HCT116 (cell line): ENCODE measurements at regions not wholly inside any gene's neighbourhood (a gene's known extent, or its start where the extent isn't known, plus 50 kb on each side); places are given as distances from the start of the nearest gene placed in this dataset.

Source experiments
- ATAC-seq: fragments of 200-7000 bp; cut with Tn5 transposase; 2 replicates; pipeline ENCODE4 v1.9.1; 2020; ENCODE audit warnings: mild to moderate bottlenecking, moderate library complexity
- BruUV-seq: library from RNA; stranded (reverse); fragments of 400-500 nt; replicated peaks from 2 replicates; lab custom pipeline; 2021; lab: Mats Ljungman, UMichigan
- CTCF ChIA-PET: fragments of 300-600 bp; sonication (Branson Sonifier 250); formaldehyde crosslinking; loops from one replicate; lab custom pipeline; 2021; ENCODE audit warnings: antibody characterized with exemption; lab: Charles Lee
- POLR2A ChIA-PET: fragments of 300-600, 350-600 bp; sonication (Branson Sonifier 250); formaldehyde crosslinking; loops from one replicate; lab custom pipeline; 2021; ENCODE audit warnings: antibody characterized with exemption; lab: Charles Lee
- RAD21 ChIA-PET, 2 experiments: fragments of 300-600 bp; sonication (Branson Sonifier 250); formaldehyde crosslinking; loops; one replicate each; lab custom pipeline; 2023; ENCODE audit warnings: low total read pairs in 2 of 2; ENCODE audit not compliant: uncharacterized antibody in 2 of 2, unreplicated experiment in 2 of 2, low non-redundant PET in 1 of 2; lab: Charles Lee
- DNase-seq: peaks from one replicate; pipeline ENCODE4 v3.0.0-alpha.2; 2010; ENCODE audit warnings: low read depth, low spot score
- H2AFZ ChIP-seq: fragments of 200-600 bp; shearing (Covaris generic), sonication (generic); 2 replicates; pipeline ENCODE4 v1.6.1; 2017; ENCODE audit warnings: low read depth, mixed run types, mixed read lengths, antibody characterized with exemption, low read length; ENCODE audit not compliant: poor library complexity, severe bottlenecking
- H3K27ac ChIP-seq: 2 replicates; pipeline ENCODE4 v1.5.1; 2012; ENCODE audit warnings: low read depth, low read length
- H3K27me3 ChIP-seq: fragments of 200-600 bp; sonication (generic); 2 replicates; pipeline ENCODE4 v1.6.1; 2016; ENCODE audit warnings: mixed run types, low read length, mixed read lengths; ENCODE audit not compliant: insufficient read depth
- H3K36me3 ChIP-seq, 2 experiments: fragments of 200-500 bp in 1 of 2; fragments of 200-600 bp in 1 of 2; sonication (Bioruptor generic) in 1 of 2; sonication (generic) in 1 of 2; 2 replicates each; pipeline versions ENCODE4 v1.5.1 to v1.6.1; 2014 to 2016; ENCODE audit warnings: low read length in 2 of 2, inconsistent platforms in 1 of 2, mixed read lengths in 1 of 2, mixed run types in 1 of 2; ENCODE audit not compliant: insufficient read depth in 2 of 2, control insufficient read depth in 1 of 2
- H3K4me1 ChIP-seq, 2 experiments: fragments of 200-600 bp in 1 of 2; sonication (generic) in 1 of 2; 2 replicates each; pipeline versions ENCODE4 v1.5.1 to v1.6.1; 2012 to 2017; ENCODE audit warnings: low read length in 2 of 2, inconsistent platforms in 1 of 2, mild to moderate bottlenecking in 1 of 2, mixed read lengths in 1 of 2, mixed run types in 1 of 2, moderate library complexity in 1 of 2; ENCODE audit not compliant: insufficient read depth in 2 of 2, control insufficient read depth in 1 of 2
- H3K4me2 ChIP-seq: fragments of 200-600 bp; sonication (generic); 2 replicates; pipeline ENCODE4 v1.6.1; 2017; ENCODE audit warnings: mixed run types, low read length, mixed read lengths
- H3K4me3 ChIP-seq, 2 experiments: fragments of 200-600 bp in 1 of 2; sonication (generic) in 1 of 2; replicated peaks in 1 of 2; 2 replicates each; pipeline ENCODE4 v1.5.1; 2011 to 2016; ENCODE audit warnings: low read length in 2 of 2, control low read depth in 1 of 2, low read depth in 1 of 2, mild to moderate bottlenecking in 1 of 2, mixed read lengths in 1 of 2, mixed run types in 1 of 2
- H3K79me2 ChIP-seq: fragments of 200-600 bp; sonication (generic); 2 replicates; pipeline ENCODE4 v1.6.1; 2017; ENCODE audit warnings: mild to moderate bottlenecking, mixed run types, low read length, moderate library complexity, mixed read lengths; ENCODE audit not compliant: insufficient read depth
- H3K9ac ChIP-seq: fragments of 200-600 bp; sonication (generic); 2 replicates; pipeline ENCODE4 v1.6.1; 2016; ENCODE audit warnings: low read length, mixed read lengths
- H3K9me2 ChIP-seq: fragments of 200-600 bp; sonication (generic), shearing (Covaris generic); 2 replicates; pipeline ENCODE4 v1.6.1; 2017; ENCODE audit warnings: mixed run types, mild to moderate bottlenecking, moderate library complexity; ENCODE audit not compliant: insufficient read depth
- H3K9me3 ChIP-seq, 2 experiments: fragments of 200-500 bp in 1 of 2; fragments of 200-600 bp in 1 of 2; sonication (Bioruptor generic) in 1 of 2; sonication (generic) in 1 of 2; 2 replicates each; pipeline ENCODE4 v1.6.1; 2014 to 2017; ENCODE audit warnings: low read length in 2 of 2, mixed read lengths in 2 of 2, inconsistent platforms in 1 of 2, low read depth in 1 of 2, mild to moderate bottlenecking in 1 of 2, mixed run types in 1 of 2, moderate library complexity in 1 of 2; ENCODE audit not compliant: control insufficient read depth in 1 of 2, insufficient read depth in 1 of 2
- H4K20me1 ChIP-seq: fragments of 200-600 bp; sonication (generic), shearing (Covaris generic); 2 replicates; pipeline ENCODE4 v1.6.1; 2017; ENCODE audit warnings: mixed run types, mild to moderate bottlenecking, moderate library complexity; ENCODE audit not compliant: insufficient read depth
- ATF3 ChIP-seq: IDR thresholded peaks from 2 replicates; pipeline ENCODE4 v1.6.1; 2012
- CBX3 ChIP-seq: IDR thresholded peaks from 2 replicates; pipeline ENCODE4 v1.6.1; 2012; ENCODE audit warnings: low read depth
- CTCF ChIP-seq, 3 experiments: fragments of 200-600 bp in 1 of 3; sonication (generic) in 1 of 3; IDR thresholded peaks in 2 of 3; conservative IDR thresholded peaks in 1 of 3; 2 replicates each; pipeline ENCODE4 v1.5.1; 2012 to 2017; ENCODE audit warnings: low read depth in 2 of 3, low read length in 2 of 3, antibody characterized with exemption in 1 of 3, borderline replicate concordance in 1 of 3, control low read depth in 1 of 3, mild to moderate bottlenecking in 1 of 3, mixed read lengths in 1 of 3, mixed run types in 1 of 3, moderate library complexity in 1 of 3; ENCODE audit not compliant: insufficient read depth in 1 of 3
- ELF1 ChIP-seq: IDR thresholded peaks from 2 replicates; pipeline ENCODE4 v1.6.1; 2012; ENCODE audit warnings: low read depth, borderline replicate concordance
- EZH2phosphoT487 ChIP-seq: fragments of 200-600 bp; IDR thresholded peaks from 2 replicates; pipeline ENCODE4 v1.6.1; 2018; ENCODE audit warnings: antibody characterized with exemption, borderline replicate concordance
- JUND ChIP-seq: IDR thresholded peaks from 2 replicates; pipeline ENCODE4 v1.6.1; 2012
- POLR2AphosphoS5 ChIP-seq: IDR thresholded peaks from 2 replicates; pipeline ENCODE4 v1.6.1; 2011; ENCODE audit warnings: mild to moderate bottlenecking, low read depth, low read length, moderate library complexity
- SP1 ChIP-seq: IDR thresholded peaks from 2 replicates; pipeline ENCODE4 v1.6.1; 2012; ENCODE audit warnings: low read depth
- SRF ChIP-seq: IDR thresholded peaks from 2 replicates; pipeline ENCODE4 v1.6.1; 2012; ENCODE audit warnings: low read depth
- YY1 ChIP-seq: IDR thresholded peaks from 2 replicates; pipeline ENCODE4 v1.6.1; 2011; ENCODE audit warnings: low read length, low read depth, moderate library complexity, mild to moderate bottlenecking; ENCODE audit not compliant: insufficient replicate concordance; ENCODE audit errors: extremely low read depth
- ZNF274 ChIP-seq: fragments of 200-500 bp; sonication (Bioruptor generic); IDR thresholded peaks from 2 replicates; pipeline ENCODE4 v1.6.1; 2014; ENCODE audit warnings: mild to moderate bottlenecking, low read depth, low read length, inconsistent platforms
- intact Hi-C: fragments of 100-400 bp; cut with micrococcal nuclease; formaldehyde crosslinking; loops from 2 replicates; pipeline ENCODE4 v1.10.0; 2022
- TF ChIP-seq, protein P1 (sequence below): IDR thresholded peaks from 2 replicates; pipeline ENCODE4 v1.6.1; 2012

DNA sequence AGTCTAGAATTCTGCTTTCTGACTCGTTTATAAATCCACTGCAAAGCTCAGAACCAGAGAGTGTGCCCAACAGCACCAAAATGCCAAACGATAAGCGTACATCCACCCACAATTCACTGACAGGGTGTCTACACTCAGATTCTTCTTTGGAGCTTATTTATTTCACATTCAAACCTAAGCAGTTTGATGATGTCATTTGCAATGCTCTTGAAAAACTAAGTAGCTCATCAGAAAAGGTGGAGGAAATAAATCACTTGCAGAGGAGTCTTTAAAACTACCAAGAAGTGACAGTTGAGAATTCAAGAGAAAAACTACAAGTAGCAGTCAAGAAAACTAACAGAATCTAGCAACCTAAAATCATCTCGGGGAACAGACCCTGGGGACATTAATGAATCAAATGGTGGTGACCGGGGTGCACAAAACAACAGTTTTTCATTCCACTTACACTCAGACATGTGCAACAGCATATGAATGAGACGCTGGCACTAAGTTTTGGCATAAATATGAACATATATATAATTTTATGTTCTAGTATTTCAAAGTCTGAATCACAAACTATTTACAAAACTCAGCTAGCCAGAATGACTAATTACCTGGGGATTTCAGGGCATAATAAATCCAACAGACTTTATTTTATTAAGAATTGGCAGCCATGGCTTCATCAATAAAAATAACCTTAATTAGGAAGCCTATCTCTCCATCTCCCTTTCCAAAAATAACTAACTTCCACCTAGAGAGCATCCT is 119.4 kb downstream of the SIPA1L2 start (continued):
- no peak for TF ChIP-seq YY1
- TF ChIP-seq, protein P1, sequence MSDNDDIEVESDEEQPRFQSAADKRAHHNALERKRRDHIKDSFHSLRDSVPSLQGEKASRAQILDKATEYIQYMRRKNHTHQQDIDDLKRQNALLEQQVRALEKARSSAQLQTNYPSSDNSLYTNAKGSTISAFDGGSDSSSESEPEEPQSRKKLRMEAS = no peak
- no peak for TF ChIP-seq POLR2AphosphoS5
- TF ChIP-seq ATF3 = no peak
- TF ChIP-seq EZH2phosphoT487 = no peak
- TF ChIP-seq CBX3 = no peak
- TF ChIP-seq ELF1 = no peak
- no peak for TF ChIP-seq CTCF (IDR thresholded peaks at IDR 0.05 in 2 of 3, conservative IDR thresholded peaks at IDR 0.05 in 1 of 3; ENCODE audit: borderline replicate concordance in 1 of 3, insufficient read depth in 1 of 3, low read depth in 2 of 3, low read length in 2 of 3)
- no peak for TF ChIP-seq JUND
- TF ChIP-seq SRF = no peak
- TF ChIP-seq ZNF274 = no peak
- no peak for TF ChIP-seq SP1

GRCh38 chr1:232509570-232509969 is 120.4 kb downstream of the SIPA1L2 start:
- TF ChIP-seq ZNF274 = no peak
- Histone ChIP-seq H4K20me1 (no peaks in the 10 kb centered on the region), H3K4me3 (no peak overlapping the region), H3K27me3 (no peaks in the 10 kb centered on the region), H3K4me2 (no peak overlapping the region), H3K79me2 (0 out of 2 replicates have a peak, but pooled peaks cover 2% of the 10 kb centered on the region), H3K4me1 (no peaks in the 10 kb centered on the region), H3K9me3 (no peaks in the 10 kb centered on the region), H2AFZ (no peak overlapping the region), H3K9me2 (no peaks in the 10 kb centered on the region), H3K9ac (no peak overlapping the region), H3K27ac (no peak overlapping the region), H3K36me3 (no peaks in the 10 kb centered on the region)
- POLR2A ChIA-PET = no interaction called here
- CTCF ChIA-PET = interaction anchor here (0.8 kb wide), 1 partner anchor 103 kb away, joined by 3 read pairs; no protein-coding TSS in a partner anchor
- RAD21 ChIA-PET = no interaction called here
- BruUV-seq = no TSS peak
- ATAC-seq (no peak), DNase-seq (no peak)
- intact Hi-C loops = no loop called here
